OCI-LY3 (cell line): ENCODE measurements at regions not wholly inside any gene's neighbourhood (a gene's known extent, or its start where the extent isn't known, plus 50 kb on each side); places are given as distances from the start of the nearest gene placed in this dataset.

Source experiments
- CTCF ChIP-seq: fragments of 200-600, 300-600 bp; sonication (generic); IDR thresholded peaks from 2 replicates; pipeline ENCODE4 v1.5.1; 2014; ENCODE audit warnings: antibody characterized with exemption, low read length, low read depth
- EZH2phosphoT487 ChIP-seq: fragments of 200-600 bp; shearing (Covaris generic); IDR thresholded peaks from 2 replicates; pipeline ENCODE4 v1.6.1; 2018; ENCODE audit warnings: antibody characterized with exemption, mixed run types, low read depth

GRCh38 chr13:73220966-73221720 is 162.3 kb downstream of the KLF5 start:
- no peak for TF ChIP-seq CTCF
- no peak for TF ChIP-seq EZH2phosphoT487
